ENCODE measurements at regions not wholly inside any gene's neighbourhood (a gene's known extent, or its start where the extent isn't known, plus 50 kb on each side); places are given as distances from the start of the nearest gene placed in this dataset.
"Not testable (repeated sequence)": the region's sequence is repeated elsewhere in the genome, so short reads cannot be mapped to it uniquely, and the experiment has no call there.

GRCh38 chr9:39463696-39464095, 108.2 kb downstream of the SPATA31A1 start:
- DNase-seq (ENCODE audit: low read depth in 2 of 2): not testable (repeated sequence)

GRCh38 chr9:39464122-39464777, 108.8 kb downstream of the SPATA31A1 start:
- peak; percentile 78 to 86 for DNase-seq (ENCODE audit: low read depth in 2 of 2)

DNA sequence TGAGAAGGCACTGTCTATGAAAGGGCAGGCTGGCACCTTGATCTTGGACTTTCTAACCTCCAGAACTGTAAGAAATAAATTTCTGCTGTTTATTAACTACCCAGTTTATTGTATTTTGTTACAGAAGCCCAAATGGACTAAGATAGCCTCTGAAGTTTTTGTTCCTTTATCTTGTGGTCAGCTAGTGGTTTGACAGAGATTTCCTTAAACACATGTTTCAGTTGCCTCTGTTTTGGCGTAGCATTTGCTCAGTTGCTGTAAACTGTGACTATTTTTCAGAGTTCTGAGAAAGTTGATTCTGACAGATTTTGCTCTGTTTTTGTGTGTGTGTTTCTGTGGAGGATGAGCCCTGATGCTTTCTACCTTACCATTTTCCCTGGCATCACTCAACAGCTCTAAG, 119.0 kb downstream of the SPATA31A1 start:
- DNase-seq (ENCODE audit: low read depth in 2 of 2): not testable (repeated sequence)

DNA sequence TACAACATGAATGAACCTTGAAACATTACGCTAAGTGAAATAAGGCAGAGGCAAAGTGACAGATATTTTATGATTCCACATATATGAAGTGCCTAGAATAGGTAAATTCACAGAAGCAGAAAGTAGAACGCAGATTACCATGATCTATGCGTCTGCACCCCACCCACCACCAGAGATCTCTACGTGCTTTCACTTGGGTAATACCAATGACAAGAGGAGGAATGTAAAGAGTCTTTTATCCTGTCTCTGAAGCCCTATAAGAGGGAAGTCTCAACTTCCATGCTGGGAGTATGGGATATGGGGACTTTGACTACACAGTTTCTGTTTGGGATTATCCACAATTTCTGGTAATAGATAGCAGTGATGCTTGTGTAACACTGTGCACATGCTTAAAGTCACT, 127.6 kb downstream of the SPATA31A1 start:
- not testable (repeated sequence) for DNase-seq (ENCODE audit: low read depth in 2 of 2)

GRCh38 chr9:39483880-39484279, 128.4 kb downstream of the SPATA31A1 start:
- DNase-seq (ENCODE audit: low read depth in 2 of 2): not testable (repeated sequence)

DNA sequence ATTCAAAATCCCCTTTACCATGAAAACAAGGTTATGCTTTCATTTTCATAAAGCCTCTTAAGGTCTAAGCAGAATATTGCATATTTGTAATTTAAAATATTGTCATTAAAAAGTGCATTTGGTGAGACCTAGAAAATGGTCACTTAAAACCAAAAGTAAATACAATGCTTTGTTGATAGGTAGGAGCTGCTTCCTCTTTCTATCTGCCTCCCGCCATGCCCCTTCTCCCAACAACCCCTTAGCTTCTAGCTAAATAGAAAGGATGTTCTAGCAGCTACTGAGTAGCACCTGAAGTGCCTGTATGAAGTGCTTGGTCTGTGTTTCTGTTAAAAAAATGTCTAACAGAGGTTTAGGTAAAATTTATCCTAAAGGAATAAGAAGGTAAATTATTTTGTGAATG, 128.8 kb downstream of the SPATA31A1 start:
- DNase-seq (ENCODE audit: low read depth in 2 of 2): not testable (repeated sequence)

DNA sequence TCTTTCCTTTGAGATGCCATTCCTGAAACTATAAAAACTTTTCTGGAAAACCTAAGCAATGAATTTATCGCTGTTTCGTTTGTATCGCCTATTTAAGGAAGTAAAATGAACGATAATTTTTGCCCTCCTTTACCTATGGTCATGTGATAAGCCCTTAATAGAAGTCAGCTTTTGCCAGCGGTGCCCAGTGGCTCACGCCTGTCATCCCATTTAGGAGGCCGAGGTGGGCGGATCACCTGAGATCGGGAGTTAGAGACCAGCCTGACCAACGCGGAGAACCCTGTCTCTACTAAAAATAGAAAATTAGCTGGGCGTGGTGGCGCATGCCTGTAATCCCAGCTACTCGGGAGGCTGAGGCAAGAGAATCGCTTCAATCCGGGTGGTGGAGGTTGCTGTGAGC, 132.0 kb downstream of the SPATA31A1 start:
- not testable (repeated sequence) for DNase-seq (ENCODE audit: low read depth in 2 of 2)

DNA sequence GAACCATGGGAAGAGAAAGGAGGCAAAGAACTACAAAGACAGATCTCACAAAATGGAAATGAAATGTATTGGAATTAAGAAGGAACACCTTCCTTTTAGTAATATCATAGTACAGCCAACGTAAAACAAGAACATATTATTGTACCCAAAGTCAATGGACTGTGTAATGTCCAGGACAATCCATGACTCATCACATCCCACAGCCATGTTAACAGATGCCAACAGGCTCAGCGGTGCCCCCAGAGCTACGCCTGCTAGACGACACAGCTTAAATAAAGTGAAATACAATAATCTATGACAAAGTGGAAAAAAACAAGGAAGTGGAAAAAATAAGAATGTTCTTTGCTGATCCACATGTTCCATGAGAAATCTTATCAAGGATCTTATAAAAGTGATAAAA, 140.8 kb downstream of the SPATA31A1 start:
- DNase-seq (ENCODE audit: low read depth in 2 of 2): not testable (repeated sequence)

DNA sequence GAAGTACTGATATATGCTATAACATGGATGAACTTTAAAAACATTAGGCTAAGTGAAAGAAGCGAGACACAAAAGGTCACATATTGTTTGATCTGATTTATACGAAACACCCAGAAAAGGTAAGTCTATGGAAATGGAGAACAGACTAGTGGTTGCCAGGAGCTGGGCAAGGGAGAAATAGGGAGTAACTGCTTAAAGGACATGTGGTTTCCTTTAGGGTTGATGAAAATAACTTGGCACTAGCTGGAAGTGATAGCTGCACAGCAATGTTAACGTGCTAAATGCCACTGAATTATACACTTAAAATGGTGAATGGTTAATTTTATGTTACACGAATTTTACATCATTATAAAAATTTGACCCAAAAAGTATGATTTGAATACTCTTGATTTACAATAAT, 147.7 kb downstream of the SPATA31A1 start:
- DNase-seq (ENCODE audit: low read depth in 2 of 2): not testable (repeated sequence)

- DNase-seq (ENCODE audit: low read depth in 2 of 2): not testable (repeated sequence)
Observed at GRCh38 chr9:39527387-39528029, 172.0 kb downstream of the SPATA31A1 start.

- not testable (repeated sequence) for DNase-seq (ENCODE audit: low read depth in 2 of 2)
Observed at GRCh38 chr9:39532597-39532996, 177.1 kb downstream of the SPATA31A1 start.

GRCh38 chr9:39533001-39533762, 177.7 kb downstream of the SPATA31A1 start:
- DNase-seq (ENCODE audit: low read depth in 2 of 2): not testable (repeated sequence)

DNA sequence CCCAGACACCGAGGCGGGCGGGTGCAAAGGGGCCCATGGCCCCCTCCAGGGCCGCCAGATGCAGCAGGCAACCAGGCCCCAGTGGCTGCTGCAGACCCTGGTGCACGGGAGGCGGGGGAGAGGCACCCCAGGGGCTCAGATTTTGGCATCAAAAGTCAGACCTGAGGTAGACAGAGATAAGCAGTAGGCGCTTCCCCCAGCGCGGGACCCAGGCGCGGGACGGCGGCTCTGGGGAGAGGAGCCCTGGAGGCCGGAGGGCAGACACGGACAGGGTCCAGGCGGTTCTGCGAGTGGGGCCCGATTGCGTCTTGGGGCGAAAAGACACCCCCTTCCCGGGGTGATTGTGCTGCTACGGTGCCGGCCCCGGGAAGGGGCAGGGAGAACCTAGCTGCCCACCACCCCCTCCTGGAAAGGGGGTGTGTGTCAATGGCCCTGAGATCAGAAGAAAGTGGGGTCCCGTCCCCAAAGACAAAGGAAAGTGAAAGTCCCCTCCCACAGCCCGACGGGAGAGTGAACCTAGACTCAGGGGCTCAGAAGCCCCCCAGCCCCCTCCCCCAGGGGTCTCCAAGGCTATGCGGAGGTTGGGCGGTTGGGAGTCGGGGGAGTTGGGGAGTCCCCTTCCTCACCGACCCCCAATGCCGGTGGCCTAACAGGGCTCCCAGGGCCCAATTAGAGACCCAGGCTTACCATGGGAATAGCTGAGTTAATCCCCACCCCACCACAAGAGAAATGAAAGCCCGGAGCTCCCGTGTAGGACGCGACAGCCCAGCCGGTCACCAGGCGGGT, 178.5 kb downstream of the SPATA31A1 start:
- DNase-seq (ENCODE audit: low read depth in 2 of 2): not testable (repeated sequence)

DNA sequence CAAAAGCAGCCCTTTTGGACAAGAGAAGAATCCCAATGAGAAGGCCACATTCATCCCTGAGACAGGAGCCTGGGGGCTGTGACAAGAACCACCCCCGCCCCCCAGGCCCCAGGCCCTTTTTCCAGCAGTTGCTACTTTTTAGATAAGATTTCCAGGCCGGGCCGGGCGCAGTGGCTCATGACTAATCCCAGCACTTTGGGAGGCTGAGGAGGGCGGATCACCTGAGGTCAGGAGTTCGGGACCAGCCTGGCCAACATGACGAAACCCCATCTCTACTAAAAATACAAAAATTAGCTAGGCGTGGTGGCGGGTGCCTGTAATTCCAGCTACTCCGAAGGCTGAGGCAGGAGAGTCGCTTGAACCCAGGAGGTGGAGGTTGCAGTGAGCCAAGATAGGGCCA, 179.4 kb downstream of the SPATA31A1 start:
- not testable (repeated sequence) for DNase-seq (ENCODE audit: low read depth in 2 of 2)

GRCh38 chr9:39542157-39542556, 186.7 kb downstream of the SPATA31A1 start:
- not testable (repeated sequence) for DNase-seq (ENCODE audit: low read depth in 2 of 2)

GRCh38 chr9:39545079-39545478, 189.6 kb downstream of the SPATA31A1 start:
- DNase-seq (ENCODE audit: low read depth in 2 of 2): not testable (repeated sequence)

- peak in 1 of 2 donors; percentile 0 for DNase-seq (ENCODE audit: low read depth in 2 of 2)
Observed at GRCh38 chr9:39550573-39550972, 195.1 kb downstream of the SPATA31A1 start.

DNA sequence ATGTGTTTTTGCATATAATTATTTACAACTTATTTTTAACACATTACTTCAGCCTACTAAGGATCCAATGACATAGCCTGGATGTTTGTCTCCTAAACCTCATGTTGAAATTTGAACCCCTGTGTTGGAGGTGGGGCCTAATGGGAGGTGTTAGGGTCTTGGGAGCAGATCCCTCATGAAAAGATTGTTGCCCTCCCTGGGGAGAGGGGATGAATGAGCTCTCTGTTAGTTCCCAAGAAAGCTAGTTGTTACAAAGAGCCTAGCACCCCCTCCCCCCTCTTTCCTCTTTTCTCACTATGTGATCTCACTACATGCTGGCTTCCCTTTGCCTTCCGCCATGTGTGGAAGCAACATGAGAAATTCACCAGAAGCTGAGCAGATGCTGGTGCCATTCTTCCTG, 196.1 kb downstream of the SPATA31A1 start:
- DNase-seq (ENCODE audit: low read depth in 2 of 2): not testable (repeated sequence)

- not testable (repeated sequence) for DNase-seq (ENCODE audit: low read depth in 2 of 2)
Observed at GRCh38 chr9:39552242-39552881, 196.9 kb downstream of the SPATA31A1 start.

DNA sequence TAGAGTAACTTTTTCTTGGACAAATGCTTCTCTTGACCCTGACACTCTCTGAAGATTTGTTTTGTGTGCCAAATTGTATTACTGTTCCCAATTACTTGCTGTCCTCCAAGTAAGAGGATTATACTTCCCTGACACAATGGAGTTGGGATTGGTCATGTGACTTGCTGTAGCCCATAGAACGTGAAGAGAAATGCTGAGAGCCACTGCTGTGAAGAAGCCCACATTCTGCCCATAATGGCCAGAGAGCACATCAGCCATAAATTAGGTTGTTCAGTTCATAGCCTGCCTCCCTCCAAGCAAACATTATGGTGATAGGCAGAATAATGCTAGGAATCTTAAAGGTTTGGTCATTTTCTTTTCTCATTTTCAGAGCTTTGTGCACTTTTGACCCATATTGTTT, 198.9 kb downstream of the SPATA31A1 start:
- not testable (repeated sequence) for DNase-seq (ENCODE audit: low read depth in 2 of 2)

GRCh38 chr9:39559384-39559783, 203.9 kb downstream of the SPATA31A1 start:
- not testable (repeated sequence) for DNase-seq (ENCODE audit: low read depth in 2 of 2)
